ENCODE measurements at regions not wholly inside any gene's neighbourhood (a gene's known extent, or its start where the extent isn't known, plus 50 kb on each side); places are given as distances from the start of the nearest gene placed in this dataset.
"Not testable (repeated sequence)": the region's sequence is repeated elsewhere in the genome, so short reads cannot be mapped to it uniquely, and the experiment has no call there.

DNA sequence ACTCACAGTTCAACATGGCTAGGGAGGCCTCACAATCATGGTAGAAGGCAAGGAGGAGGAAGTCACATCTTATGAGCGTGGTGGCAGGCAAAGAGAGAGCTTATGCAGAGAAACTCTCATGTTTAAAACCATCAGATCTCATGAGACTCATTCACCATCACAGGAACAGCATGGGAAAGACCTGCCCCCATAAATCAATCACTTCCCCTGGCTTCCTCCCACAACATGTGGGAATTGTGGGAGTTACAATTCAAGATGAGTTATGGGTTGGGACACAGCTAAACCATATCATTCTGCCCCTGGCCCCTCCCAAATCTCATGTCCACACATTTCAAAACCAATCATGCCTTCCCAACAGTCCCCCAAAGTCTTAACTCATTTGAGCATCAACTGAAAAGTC is 268.8 kb upstream of the SPAG17 start:
- TF ChIP-seq, protein P1, sequence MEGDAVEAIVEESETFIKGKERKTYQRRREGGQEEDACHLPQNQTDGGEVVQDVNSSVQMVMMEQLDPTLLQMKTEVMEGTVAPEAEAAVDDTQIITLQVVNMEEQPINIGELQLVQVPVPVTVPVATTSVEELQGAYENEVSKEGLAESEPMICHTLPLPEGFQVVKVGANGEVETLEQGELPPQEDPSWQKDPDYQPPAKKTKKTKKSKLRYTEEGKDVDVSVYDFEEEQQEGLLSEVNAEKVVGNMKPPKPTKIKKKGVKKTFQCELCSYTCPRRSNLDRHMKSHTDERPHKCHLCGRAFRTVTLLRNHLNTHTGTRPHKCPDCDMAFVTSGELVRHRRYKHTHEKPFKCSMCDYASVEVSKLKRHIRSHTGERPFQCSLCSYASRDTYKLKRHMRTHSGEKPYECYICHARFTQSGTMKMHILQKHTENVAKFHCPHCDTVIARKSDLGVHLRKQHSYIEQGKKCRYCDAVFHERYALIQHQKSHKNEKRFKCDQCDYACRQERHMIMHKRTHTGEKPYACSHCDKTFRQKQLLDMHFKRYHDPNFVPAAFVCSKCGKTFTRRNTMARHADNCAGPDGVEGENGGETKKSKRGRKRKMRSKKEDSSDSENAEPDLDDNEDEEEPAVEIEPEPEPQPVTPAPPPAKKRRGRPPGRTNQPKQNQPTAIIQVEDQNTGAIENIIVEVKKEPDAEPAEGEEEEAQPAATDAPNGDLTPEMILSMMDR (IDR thresholded peaks at IDR 0.05), result not testable (repeated sequence)
- not testable (repeated sequence) for TF ChIP-seq POLR2A (IDR thresholded peaks at IDR 0.05); EP300 (IDR thresholded peaks at IDR 0.05; ENCODE audit: low read depth)

Measured in transverse colon (tissue), 3 donors.